ENCODE measurements at regions not wholly inside any gene's neighbourhood (a gene's known extent, or its start where the extent isn't known, plus 50 kb on each side); places are given as distances from the start of the nearest gene placed in this dataset.

DNA sequence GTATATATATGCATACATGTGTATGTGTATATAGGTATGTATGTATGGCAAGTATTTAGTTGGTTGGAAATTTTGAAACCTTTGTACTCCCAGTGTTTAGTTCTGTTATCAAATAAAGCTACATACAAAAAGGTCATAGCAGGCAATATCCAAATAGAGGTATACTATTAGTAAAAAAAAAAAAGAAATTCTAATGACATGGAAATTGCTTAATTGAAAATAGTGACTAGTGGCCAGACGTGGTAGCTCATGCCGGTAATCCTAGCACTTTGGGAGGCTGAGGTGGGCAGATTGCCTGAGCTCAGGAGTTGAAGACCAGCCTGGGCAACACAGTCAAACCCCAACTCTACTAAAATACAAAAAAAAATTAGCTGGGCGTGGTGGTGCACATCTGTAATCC is 351.6 kb upstream of the NR5A2 start:
- no peak for DNase-seq

DNA sequence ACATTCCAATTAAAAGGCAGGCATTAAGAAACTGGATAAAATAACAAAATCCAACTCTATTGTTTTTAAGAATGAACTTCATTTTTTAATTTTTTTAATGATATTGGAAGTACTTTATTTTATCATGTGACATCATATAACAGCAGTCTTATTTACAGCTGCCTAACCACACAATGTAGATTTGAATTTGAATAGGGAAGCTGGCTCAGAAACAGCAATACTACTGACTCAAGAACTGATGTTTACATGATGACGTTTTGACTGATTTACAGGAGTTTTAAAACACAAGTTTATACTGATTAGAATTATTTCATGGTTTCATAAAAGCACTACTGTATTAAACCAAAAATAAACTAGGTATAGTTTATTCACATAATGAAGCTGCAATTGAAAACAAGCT is 348.7 kb upstream of the NR5A2 start:
- no peak for DNase-seq

DNA sequence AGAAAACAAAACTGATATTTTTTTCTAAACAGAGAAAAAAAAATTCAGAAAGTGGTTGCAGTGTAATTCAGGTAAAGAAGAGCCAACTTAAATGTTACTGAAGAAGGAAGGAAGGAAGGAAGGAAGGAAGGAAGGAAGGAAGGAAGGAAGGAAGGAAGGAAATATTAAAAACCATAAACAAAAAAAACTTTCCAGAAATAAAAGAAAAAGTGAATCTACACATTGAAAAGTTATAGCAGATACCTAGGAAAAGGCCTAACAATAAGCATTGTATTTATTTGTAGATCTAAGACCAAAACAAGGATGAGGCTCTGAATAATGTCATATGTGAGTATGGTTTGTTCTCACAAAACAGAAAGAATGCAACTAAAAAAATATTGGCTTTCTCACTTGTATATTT is 345.4 kb upstream of the NR5A2 start:
- DNase-seq = no peak

DNA sequence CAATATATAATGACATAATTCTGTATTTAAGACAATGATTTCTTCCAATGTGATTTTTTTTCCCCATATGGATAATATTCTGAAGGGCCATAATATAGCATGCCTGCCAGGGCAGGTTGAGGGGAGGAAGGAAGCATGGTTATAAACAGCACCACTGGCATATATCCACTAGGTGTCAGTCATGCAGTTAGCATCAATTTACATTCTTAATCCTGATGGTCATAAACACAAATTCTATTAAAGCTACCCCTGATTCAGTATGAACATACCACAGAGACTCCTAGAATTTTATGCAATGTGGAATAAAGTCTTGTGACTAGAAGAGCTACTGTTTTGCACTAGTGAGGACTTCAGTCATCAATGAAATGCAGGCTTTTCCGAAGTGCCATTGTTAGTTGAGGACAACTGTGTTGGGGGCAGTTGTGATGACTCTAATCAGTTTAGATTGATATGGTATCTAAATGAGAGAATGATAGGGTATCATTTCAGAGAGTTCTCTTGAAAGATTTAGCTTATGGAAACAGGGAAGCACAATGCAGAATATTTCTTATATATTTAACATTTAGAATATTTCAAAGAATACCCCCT is 342.7 kb upstream of the NR5A2 start:
- no peak for DNase-seq

DNA sequence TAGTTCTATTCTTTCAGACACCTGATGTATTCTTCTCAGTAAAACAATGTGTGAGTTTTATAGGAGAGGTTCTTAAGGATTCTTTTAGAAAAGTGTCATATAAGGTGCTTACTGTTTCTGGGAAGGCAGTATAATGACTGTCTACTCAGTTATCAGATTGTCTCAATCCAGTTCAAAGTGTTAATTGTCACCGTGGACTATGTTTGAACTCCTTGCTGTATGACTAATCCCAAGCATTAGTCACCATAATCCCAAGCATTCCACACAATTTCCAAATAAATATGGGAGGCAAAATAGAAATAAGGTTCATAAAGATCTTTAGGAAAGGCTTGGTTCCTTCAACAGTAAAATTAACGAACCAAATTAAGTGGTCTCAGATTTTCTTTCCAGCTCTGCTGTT is 342.1 kb upstream of the NR5A2 start:
- no peak for DNase-seq

DNA sequence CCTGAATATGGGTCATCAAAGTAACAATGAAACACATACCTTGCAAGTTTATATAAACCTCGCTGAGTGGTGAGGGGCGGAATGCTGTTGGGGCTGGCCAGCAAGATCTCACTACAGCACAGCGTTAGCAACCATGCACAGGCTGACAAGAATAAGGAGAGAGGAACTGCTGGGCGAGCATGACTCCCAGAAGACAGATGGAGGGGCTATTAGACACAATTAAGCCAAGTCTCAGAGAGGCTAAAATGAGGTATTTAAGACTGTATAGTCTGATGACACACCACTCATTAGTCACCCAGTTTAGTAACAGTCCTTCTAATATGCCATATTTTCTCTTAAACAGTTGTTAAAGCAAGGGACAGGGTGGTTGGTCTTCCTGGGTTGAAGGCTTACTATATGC is 340.2 kb upstream of the NR5A2 start:
- no peak for DNase-seq

DNA sequence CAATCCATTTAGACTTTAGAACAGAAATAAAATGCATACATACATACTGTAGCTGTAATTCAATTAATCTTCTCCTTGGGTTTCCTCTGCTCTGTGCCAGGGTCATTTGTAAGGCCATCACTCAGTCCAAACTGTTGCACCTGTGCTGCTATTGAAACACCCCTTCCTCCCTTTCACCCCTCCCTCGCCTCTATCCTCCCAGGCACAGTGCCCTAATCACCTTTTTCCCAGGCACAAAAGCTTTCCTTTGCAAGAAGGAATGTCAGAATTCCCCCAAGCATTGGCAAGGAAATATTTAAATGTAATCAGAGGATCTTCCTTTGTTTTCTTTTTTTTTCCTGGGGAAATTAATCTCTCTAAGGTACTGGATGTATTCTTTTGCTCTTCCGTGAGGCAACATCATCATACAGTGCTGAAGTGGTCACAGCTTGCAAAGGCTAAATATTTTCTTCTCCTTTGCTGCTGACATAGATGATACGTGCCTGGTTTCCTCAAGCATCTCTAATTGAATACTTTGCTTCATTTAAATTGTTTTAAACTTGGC is 339.3 kb upstream of the NR5A2 start:
- no peak for DNase-seq

DNA sequence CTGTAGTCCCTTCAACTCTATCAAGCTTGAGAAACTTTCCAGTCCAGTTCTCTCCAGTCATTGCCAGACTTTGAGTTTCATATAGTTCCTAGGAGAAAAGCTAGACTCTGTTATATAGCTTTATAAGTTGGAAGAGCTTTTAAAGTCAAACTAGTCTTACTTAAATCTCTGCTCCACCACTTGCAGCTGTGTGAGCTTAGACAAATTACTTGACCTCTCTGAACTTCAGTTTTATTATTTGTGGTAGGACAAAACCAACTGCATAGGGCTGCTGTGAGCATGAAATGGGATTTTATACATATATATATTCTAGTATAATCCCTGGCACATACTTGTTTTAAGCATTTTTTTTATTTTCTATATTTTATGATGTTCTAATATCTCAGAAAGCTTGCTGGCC is 338.7 kb upstream of the NR5A2 start:
- no peak for DNase-seq

DNA sequence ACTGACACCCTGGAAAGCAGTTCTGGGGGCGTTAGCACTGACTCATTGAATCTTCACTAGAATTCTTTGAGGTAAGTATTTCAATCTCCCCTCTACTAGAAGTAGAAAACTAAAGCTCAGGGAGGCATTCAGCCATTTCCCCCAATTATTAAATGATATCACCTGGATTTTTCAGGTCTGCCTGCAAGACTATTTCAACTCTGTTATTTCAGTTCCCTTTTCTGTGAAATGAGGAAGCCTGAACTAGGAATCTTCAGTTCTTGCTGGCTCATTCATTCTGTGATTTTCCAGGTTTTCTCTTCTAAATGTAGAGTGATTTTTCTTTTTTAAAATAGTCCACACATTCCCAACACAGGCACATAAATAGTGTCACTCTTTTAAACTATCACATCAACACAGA is 337.0 kb upstream of the NR5A2 start:
- no peak for DNase-seq

DNA sequence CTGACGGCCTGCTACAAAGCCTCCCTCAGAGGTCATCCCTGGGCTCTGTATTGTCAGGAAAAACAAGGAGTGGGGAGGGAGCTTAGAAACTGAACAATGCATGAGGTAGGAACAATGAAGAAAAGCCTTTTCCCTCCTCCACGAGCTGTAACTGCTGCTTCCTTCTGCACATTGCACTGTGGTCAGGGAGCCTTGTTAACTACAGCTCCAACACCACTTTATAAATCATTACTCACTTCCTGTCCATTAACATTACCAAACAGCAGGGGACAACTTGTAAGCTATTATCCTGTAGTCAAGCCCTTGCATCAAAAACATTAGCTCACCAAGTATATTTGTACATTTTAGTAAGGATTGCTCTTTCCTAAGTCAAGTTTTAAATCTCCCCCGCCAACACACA is 336.0 kb upstream of the NR5A2 start:
- DNase-seq = no peak

DNA sequence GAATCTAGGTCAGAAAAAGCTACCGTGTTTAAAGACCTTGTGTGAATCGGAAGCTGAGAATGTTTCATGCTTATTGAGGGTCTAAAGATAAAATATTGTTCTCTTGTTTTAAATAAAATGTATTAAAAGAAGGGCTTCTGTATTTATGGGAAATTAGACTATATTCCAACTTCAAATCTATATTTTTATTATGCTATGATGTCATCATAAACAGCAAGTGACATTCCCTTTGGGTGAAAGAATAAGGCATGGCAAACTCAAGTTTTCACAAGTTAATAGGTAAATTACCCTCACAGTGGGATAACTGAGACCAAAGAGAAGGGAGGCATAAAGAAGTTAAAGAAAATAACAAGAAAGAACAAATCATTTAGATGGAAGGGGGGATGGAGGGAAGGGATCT is 333.8 kb upstream of the NR5A2 start:
- no peak for DNase-seq

DNA sequence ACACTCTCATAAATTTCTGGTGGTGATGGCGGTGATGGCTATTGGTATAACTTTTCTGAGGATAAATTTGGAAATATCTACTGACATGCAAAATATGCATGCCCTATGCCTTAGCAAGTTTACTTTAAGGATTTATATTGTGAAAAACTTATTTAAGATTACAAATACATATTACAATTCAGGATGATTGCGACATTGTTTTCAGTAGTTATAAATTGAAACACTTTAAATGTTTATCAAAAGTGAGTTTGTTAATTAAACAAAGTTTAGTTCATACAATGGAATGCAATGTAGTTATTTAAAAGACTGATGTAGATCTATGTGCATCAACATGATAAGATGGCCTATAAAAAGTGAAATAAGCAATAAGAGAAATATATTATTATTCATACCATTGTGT is 331.3 kb upstream of the NR5A2 start:
- no peak for DNase-seq

DNA sequence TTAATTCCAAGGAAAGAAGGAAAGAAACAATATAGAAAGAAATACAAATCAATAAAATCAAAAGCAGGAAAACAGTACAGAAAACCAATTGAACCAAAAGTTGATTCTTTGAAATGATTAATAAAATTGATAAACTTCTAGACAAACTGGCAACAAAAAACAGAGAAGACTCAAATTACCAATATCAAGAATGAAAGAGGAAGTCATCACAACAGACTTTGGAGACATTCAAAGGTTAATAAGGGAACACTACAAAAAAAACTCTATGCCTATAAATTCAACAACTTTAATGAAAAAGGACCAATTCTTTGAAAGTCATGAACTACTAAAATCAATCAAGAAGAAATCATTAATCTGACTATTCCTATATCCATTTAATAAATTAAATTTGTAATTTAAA is 329.3 kb upstream of the NR5A2 start:
- no peak for DNase-seq

DNA sequence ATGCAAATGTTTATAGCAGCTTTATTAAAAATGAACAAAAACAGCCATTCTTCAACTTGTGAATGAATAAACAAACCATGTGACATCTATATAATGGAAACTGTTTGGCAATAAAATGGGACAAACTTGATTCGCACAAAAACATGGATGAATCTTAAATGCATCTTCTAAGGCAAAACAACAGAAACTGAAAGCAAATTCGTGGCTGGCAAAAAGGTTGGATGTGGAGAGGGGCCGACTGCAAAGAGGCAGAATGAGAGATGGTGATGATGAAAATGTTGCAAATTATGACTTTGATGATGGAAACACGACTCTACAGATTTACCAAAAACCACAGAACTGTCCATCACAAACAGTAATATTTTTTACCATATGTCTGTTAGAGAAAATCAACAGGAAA is 327.0 kb upstream of the NR5A2 start:
- DNase-seq = no peak

DNA sequence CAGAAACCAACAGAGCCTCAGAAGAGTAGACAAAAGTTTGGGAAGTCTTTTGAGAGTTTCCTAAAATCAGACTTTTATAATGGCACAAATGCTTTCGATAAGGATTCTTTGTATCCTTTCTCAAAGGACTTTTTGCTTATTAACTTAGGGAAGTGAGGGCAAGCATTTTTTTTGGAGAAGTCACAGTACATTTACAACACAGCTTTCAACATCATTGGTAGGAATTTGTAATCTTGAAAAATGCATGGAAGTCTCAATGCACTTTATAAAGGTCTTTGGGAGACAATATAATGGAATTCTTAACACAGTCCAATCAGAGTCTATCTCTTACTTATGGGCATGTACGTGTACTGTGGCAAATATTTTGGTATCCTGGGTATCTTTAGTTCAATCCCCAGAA is 325.8 kb upstream of the NR5A2 start:
- no peak for DNase-seq

DNA sequence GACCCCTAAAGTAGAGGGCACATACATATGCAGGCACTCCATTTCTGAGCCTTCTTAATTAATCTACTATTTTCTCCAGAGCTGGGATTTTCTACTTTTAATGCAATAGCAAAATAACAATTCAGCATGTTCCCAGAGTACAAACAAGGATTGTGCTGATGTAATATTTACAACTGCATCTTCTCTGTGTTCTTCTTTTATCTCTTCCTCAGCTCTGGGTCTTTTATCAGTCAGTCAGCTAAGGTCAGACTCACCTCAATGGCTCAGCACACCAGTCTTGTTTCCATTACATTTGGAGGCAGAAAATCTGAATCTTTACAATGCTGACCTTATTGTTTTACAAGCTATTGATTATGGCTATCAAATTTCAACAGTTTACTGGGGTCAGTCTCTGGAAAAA is 323.3 kb upstream of the NR5A2 start:
- no peak for DNase-seq

DNA sequence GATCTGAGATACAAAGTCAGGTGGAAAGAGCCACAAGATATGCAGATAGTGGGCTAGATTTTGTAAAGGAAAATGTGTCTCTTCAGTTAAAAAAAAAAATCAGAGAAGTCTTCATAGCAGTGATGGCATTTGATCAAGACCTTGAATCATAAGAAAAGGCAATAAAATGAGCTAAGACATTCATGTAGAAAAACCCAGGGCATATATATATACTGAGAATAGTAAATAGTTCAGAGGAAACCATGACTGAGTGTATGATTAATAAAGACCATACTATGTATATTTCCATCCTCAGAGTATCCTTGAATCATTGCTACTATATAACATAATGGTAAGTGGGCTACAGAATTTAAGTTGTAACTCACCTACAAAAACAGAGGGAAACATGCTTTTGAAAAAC is 321.7 kb upstream of the NR5A2 start:
- no peak for DNase-seq

DNA sequence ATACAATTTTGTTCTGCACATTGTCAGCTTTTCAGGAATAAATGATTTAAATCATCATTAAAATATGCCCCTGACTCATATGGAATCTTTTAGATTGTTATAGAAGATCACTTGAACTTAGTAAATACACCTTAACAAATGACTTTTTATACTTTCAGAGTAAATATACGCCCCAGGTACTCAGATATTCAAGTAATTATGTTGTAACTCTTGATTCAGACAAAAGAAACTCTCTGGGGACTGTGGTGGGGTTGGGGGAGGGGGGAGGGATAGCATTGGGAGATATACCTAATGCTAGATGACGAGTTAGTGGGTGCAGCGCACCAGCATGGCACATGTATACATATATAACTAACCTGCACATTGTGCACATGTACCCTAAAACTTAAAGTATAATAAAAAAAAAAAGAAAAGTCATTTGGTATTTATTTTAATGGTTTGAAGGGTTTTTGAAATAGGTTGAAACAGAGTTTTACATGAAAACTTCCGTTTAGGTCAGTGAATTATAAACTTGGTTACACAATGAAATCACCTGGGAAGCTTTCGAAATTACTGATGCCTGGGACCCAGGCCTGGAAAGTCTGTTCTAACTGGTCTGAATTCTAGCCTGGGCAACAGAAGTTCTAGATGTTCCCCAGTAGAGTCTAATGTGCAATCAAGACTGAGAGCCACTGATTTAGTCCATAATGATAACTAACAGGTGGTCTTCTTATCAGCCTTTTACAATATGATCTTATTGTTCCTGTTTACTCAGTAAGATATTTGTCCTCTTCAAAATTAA is 320.5 kb upstream of the NR5A2 start:
- DNase-seq = no peak

DNA sequence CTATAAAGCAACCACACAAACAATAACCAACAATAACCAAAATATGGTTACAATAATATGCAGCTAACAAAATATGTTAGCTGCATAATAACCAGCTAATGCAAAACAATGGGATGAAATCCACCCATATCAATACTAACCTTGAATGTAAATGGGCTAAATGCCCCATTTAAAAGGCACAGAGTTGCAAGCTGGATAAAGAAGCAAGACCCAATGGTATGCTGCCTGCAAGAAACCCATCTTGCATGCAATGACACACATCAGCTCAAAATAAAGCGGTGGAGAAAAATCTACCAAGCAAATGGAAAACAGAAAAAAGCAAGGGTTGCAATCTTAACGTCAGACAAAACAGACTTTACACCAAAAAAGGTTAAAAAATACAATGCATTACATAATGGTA is 316.5 kb upstream of the NR5A2 start:
- DNase-seq = no peak

DNA sequence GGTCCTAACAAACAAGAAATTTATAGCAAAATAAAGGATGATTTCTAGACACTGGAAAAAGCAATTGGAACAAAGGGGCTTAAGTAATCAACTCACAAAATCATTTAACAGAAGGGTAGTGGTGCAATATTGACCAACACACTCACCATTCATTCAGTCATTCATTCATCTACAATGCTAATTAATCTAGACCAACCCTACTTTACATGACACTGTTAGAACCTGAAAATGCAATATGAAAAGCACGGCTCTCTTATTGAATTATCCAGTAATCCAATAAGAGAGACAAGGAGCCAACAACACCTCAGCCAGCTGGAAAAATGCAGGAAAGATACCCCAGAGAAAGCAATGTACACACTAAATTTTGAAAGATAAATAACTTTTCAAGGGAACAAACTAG is 310.8 kb upstream of the NR5A2 start:
- DNase-seq = no peak

DNA sequence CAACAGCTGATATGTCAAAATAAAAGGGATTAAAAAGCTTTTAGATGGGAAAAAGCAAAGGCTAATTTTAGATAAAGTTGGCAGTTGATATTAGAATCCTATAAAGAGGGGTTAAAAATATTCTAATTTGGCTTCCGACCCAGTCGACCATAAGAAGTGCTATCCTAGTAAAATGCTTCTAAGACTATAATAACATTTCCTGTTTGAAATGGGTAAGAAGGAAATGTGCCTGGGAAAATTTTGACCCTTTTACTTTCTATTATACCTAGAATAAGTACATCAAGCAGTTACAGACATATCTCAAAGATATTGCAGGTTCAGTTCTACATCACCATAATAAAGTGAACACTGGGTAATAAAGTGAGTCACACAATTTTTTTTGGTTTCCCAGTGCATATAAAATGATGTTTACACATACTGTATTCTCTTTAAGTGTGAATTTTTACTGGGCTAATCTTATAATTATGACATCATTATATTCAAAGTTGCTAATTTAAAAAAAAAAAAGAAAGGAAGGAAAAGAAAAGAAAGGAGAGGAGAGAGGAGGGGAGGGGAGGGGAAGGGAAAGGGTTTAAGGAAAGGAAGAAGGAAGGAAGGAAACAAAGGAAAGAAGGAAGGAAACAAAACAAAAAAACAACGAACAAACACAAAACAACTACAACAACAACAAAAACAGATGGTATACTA is 308.2 kb upstream of the NR5A2 start:
- no peak for DNase-seq

DNA sequence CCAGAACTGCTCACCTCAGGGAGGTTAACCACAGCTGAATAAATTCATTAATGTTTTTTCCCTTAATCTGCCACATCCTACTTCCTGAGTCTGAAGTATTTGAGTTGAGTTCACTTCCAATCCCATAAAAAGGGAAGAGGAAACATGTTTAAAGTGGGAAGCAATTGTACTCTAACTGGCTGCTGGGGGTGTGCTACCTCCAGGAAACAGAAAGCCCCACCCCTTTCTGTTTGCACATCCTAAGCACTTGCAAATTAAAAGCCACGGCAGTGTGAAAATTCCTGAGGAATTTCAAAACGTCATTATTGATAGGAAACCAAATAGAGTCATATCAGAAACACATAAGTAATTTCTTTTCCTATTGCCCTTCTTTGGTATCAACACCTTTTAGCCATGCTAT is 307.0 kb upstream of the NR5A2 start:
- DNase-seq = no peak

DNA sequence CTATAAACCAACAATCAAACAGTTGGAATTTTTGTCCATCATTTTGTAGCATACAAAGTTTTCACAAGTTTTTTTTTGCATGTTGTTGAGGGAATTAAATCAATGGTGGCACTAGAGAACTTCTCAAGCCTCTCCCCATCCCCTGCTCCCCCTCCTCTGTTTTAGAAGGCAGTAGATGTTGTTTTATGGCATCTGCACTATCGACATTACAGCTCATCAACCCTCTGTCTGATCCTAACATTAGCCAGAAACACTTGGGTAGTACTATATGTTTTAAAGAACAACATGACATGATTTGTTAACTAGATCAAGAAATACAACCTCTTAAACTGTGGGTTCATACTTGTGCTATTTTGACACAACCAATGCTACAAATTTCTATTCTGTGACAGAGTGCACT is 306.5 kb upstream of the NR5A2 start:
- no peak for DNase-seq

DNA sequence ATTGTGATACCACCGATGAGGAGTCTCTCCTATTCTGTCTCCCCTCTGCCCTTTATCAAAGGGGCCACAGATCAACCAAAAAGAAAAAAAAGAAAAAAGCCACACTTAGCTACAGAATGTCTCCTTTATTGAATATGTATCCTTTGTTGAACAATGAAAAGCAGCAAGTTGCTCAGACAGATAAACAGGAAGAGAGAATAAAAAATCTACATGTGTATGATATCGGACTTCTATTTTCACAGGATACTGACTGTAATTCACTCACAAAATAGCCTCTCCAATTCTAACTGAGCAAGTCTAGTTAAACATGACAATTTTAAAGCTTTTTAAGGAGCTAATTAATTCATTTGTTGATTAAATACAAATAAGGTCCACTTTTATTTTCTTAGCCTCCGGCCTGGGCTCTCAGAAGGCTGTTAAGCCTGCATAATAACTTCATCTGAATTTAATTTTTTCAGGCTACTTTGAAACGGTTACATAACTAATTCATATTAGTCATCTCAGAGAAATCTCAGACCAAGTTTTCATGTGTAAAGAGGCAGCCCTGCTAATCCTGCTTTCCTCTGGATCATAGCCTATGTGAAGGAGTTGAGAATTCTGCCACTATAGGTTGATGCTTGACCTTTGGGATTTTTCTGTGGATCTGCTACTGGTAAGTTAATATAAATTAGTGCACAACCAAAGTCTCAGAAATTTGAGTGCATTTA is 304.1 kb upstream of the NR5A2 start:
- no peak for DNase-seq
